HAP-1 (cell line): ENCODE measurements at regions not wholly inside any gene's neighbourhood (a gene's known extent, or its start where the extent isn't known, plus 50 kb on each side); places are given as distances from the start of the nearest gene placed in this dataset.

Experiments
- DNase-seq, 2 experiments: peaks; one replicate each; pipeline ENCODE4 v3.0.0-alpha.2; 2016 to 2020; ENCODE audit warnings: low spot score in 2 of 2
- H3K27me3 ChIP-seq: fragments of 250-450 bp; sonication (Bioruptor Pico); 2 replicates; pipeline ENCODE4 v1.5.1; 2020; ENCODE audit warnings: low read depth, mild to moderate bottlenecking, moderate library complexity
- H3K36me3 ChIP-seq: fragments of 250-450 bp; sonication (Bioruptor Pico); replicated peaks from 2 replicates; pipeline ENCODE4 v1.5.1; 2020; ENCODE audit warnings: mild to moderate bottlenecking
- H3K4me1 ChIP-seq: fragments of 250-450 bp; sonication (Bioruptor Pico); 2 replicates; pipeline ENCODE4 v1.5.1; 2020; ENCODE audit warnings: mild to moderate bottlenecking
- H3K4me3 ChIP-seq: fragments of 250-450 bp; sonication (Bioruptor Pico); 2 replicates; pipeline ENCODE4 v1.5.1; 2020; ENCODE audit warnings: mild to moderate bottlenecking, moderate library complexity
- H3K9me3 ChIP-seq: fragments of 250-450 bp; sonication (Bioruptor Pico); 2 replicates; pipeline ENCODE4 v1.5.1; 2020; ENCODE audit warnings: mild to moderate bottlenecking, moderate library complexity
- in situ Hi-C: fragments of 300-500 bp; cut with MboI; formaldehyde crosslinking; loops from 3 replicates; pipeline ENCODE4 v1.14.3; 2020; ENCODE audit warnings: low sequenced_read_pairs, inconsistent platforms, mixed read lengths

- no peaks in the 10 kb centered on the region for H3K4me1 ChIP-seq
- in situ Hi-C loops: no loop called here
- no peaks in the 10 kb centered on the region for H3K27me3 ChIP-seq
- no peaks in the 10 kb centered on the region for H3K36me3 ChIP-seq
- no peak overlapping the region for H3K4me3 ChIP-seq
- H3K9me3 ChIP-seq: no peaks in the 10 kb centered on the region
- no peak for DNase-seq
Measured at GRCh38 chr2:239715202-239715601, 309.9 kb downstream of the NDUFA10 start.

GRCh38 chr2:239714116-239714515 is 311.0 kb downstream of the NDUFA10 start:
- H3K36me3 ChIP-seq: no peaks in the 10 kb centered on the region
- H3K4me3 ChIP-seq: no peak overlapping the region
- H3K27me3 ChIP-seq: no peaks in the 10 kb centered on the region
- DNase-seq: no peak
- in situ Hi-C loops: no loop called here
- no peaks in the 10 kb centered on the region for H3K9me3 ChIP-seq
- no peaks in the 10 kb centered on the region for H3K4me1 ChIP-seq

- Histone ChIP-seq H3K4me3 (no peak overlapping the region), H3K27me3 (no peaks in the 10 kb centered on the region), H3K36me3 (no peaks in the 10 kb centered on the region), H3K4me1 (no peaks in the 10 kb centered on the region), H3K9me3 (no peaks in the 10 kb centered on the region)
- in situ Hi-C loops: no loop called here
- peak in 1 of 2 experiments; percentile 1 for DNase-seq
Measured at GRCh38 chr2:239712755-239713154, 311.9 kb upstream of the HDAC4 start.

GRCh38 chr2:239711911-239712570 is 311.2 kb upstream of the HDAC4 start:
- no peaks in the 10 kb centered on the region for H3K4me1 ChIP-seq
- H3K9me3 ChIP-seq: no peaks in the 10 kb centered on the region
- no peak overlapping the region for H3K4me3 ChIP-seq
- H3K36me3 ChIP-seq: no peaks in the 10 kb centered on the region
- H3K27me3 ChIP-seq: no peaks in the 10 kb centered on the region
- DNase-seq: no peak
- in situ Hi-C loops: no loop called here

GRCh38 chr2:239710953-239711861 is 310.4 kb upstream of the HDAC4 start:
- no peak for DNase-seq
- H3K36me3 ChIP-seq: no peaks in the 10 kb centered on the region
- no peaks in the 10 kb centered on the region for H3K4me1 ChIP-seq
- no peaks in the 10 kb centered on the region for H3K27me3 ChIP-seq
- no peak overlapping the region for H3K4me3 ChIP-seq
- H3K9me3 ChIP-seq: no peaks in the 10 kb centered on the region
- in situ Hi-C loops: no loop called here

GRCh38 chr2:239706367-239706766 is 305.5 kb upstream of the HDAC4 start:
- H3K27me3 ChIP-seq: no peaks in the 10 kb centered on the region
- in situ Hi-C loops: no loop called here
- DNase-seq: no peak
- H3K4me1 ChIP-seq: no peaks in the 10 kb centered on the region
- no peak overlapping the region for H3K4me3 ChIP-seq
- no peaks in the 10 kb centered on the region for H3K36me3 ChIP-seq
- H3K9me3 ChIP-seq: no peaks in the 10 kb centered on the region

- no peak for DNase-seq
- H3K27me3 ChIP-seq: no peaks in the 10 kb centered on the region
- no peaks in the 10 kb centered on the region for H3K4me1 ChIP-seq
- no peak overlapping the region for H3K4me3 ChIP-seq
- no peaks in the 10 kb centered on the region for H3K36me3 ChIP-seq
- in situ Hi-C loops: no loop called here
- H3K9me3 ChIP-seq: no peaks in the 10 kb centered on the region
Measured at GRCh38 chr2:239704737-239705136, 303.9 kb upstream of the HDAC4 start.

- in situ Hi-C loops: no loop called here
- no peak overlapping the region for H3K4me3 ChIP-seq
- no peaks in the 10 kb centered on the region for H3K27me3 ChIP-seq
- no peaks in the 10 kb centered on the region for H3K9me3 ChIP-seq
- no peak for DNase-seq
- H3K4me1 ChIP-seq: no peaks in the 10 kb centered on the region
- H3K36me3 ChIP-seq: no peaks in the 10 kb centered on the region
Measured at GRCh38 chr2:239703834-239704233, 303.0 kb upstream of the HDAC4 start.

- in situ Hi-C loops: no loop called here
- Histone ChIP-seq H3K9me3 (no peaks in the 10 kb centered on the region), H3K4me1 (no peaks in the 10 kb centered on the region), H3K27me3 (no peaks in the 10 kb centered on the region), H3K36me3 (no peaks in the 10 kb centered on the region), H3K4me3 (no peak overlapping the region)
- DNase-seq: no peak
Measured at GRCh38 chr2:239700686-239701345, 300.0 kb upstream of the HDAC4 start.

GRCh38 chr2:239697399-239698164 is 296.8 kb upstream of the HDAC4 start:
- no peak for DNase-seq
- in situ Hi-C loops: no loop called here

GRCh38 chr2:239696559-239697207 is 295.9 kb upstream of the HDAC4 start:
- no peak for DNase-seq
- Histone ChIP-seq H3K9me3 (no peaks in the 10 kb centered on the region), H3K27me3 (no peaks in the 10 kb centered on the region), H3K4me1 (peaks cover 3% of the 10 kb centered on the region), H3K36me3 (no peaks in the 10 kb centered on the region), H3K4me3 (no peak overlapping the region)
- in situ Hi-C loops: no loop called here

More at GRCh38 chr2:239697399-239698164, 296.8 kb upstream of the HDAC4 start:
- Histone ChIP-seq H3K4me1 (peaks cover 3% of the 10 kb centered on the region), H3K27me3 (no peaks in the 10 kb centered on the region), H3K36me3 (no peaks in the 10 kb centered on the region), H3K4me3 (no peak overlapping the region), H3K9me3 (no peaks in the 10 kb centered on the region)

GRCh38 chr2:239695728-239696240 is 295.0 kb upstream of the HDAC4 start:
- in situ Hi-C loops: no loop called here
- no peak for DNase-seq
- Histone ChIP-seq H3K4me1 (peaks cover 3% of the 10 kb centered on the region), H3K4me3 (no peak overlapping the region), H3K9me3 (no peaks in the 10 kb centered on the region), H3K36me3 (no peaks in the 10 kb centered on the region), H3K27me3 (no peaks in the 10 kb centered on the region)
